ENCODE measurements at regions not wholly inside any gene's neighbourhood (a gene's known extent, or its start where the extent isn't known, plus 50 kb on each side); places are given as distances from the start of the nearest gene placed in this dataset.
A peak's percentile ranks its signal among the peaks of the same experiment; 100 is the strongest.
"Not testable (repeated sequence)": the region's sequence is repeated elsewhere in the genome, so short reads cannot be mapped to it uniquely, and the experiment has no call there.

DNA sequence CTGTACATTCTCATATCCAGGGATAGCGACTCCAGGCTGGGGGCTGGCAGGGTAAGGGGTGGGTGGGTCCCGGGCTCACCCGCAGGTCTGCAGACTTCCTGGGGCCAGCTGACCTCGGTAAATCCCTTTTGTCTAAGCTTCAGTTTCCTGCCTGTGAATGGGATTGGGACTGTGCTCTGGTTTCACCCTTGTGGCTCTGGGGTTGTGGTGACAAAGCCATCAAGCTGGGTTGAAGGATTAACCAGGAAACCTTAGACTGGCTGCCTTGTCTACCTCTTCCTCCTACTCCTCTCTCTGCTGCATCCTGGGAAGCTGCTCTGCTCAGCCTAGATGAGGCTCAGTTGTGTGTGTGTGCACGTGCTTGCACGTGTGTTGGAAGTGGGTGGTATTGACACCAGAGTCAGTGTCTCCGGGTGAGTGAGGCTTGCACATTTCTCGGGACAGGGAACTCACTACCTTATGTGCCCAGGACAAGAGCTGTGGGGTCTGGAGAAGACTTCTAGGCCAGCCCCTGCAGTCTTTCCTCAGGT, 3078.6 kb downstream of the RPIA start:
- H3K36me3 ChIP-seq (ENCODE audit: insufficient read depth, low read length); H3K4me3 ChIP-seq; H3K9me3 ChIP-seq (ENCODE audit: low read depth, low read length); H3K27ac ChIP-seq; H3K9ac ChIP-seq (ENCODE audit: insufficient read length); DNase-seq (ENCODE audit: low read depth, low spot score): not testable (repeated sequence)

DNA sequence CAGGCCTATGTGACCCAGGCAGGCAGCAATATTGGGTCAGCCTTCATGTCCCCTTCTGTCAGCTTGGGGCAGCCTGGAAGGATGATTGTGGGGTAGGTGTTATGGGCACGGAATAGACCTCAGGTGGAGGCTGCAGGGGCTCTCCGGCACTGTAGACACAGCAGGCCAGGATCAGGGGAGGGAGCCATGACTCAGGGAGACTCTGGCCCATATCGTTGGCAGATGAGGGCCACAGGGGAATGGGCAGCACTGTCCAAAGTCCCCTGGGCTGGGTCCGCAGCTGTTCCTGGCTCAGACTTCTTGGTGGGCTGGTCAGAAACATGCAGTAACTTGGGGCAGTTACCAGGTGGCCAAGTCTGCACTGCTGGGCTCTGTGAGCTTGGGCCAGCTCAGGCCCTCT, 3080.1 kb downstream of the RPIA start:
- not testable (repeated sequence) for H3K36me3 ChIP-seq (ENCODE audit: insufficient read depth, low read length); H3K4me3 ChIP-seq; H3K27ac ChIP-seq; H3K9ac ChIP-seq (ENCODE audit: insufficient read length); DNase-seq (ENCODE audit: low read depth, low spot score); H3K9me3 ChIP-seq (ENCODE audit: low read depth, low read length)

DNA sequence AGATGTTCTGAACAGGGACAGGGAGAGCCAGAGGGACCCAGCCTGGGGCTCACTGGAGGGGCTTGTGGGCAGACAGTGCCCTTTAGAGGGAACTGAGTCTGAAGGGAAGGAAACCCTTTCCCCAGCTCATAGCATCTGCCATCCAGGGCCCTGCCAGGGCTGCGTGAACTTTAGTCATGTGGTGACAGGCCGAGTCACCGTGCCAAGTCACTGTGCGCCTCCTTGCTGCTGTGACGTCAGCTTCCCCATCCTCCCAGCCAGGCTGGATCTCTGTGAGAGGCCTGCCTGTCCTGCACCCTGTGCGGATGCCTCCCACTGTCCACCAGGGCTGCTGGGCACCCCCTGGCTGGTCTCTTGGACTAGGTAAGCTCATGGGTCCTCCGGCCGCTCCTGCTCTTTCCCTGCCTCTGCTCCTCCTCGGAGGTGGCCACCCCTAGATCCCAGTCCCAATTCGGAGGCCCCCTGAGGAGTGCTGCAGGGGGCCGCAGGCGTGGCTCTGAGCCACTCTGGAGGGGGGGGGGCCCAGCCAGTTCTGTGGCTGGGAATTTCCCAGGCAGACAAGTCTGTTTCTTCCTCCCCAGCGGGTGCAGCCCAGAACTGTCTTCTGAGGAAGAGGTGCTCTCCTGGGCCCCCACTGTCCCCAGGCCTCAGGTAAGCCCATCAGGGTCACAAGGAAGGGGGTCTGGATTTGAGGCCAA, 3080.9 kb downstream of the RPIA start:
- H3K9me3 ChIP-seq (ENCODE audit: low read depth, low read length); H3K9ac ChIP-seq (ENCODE audit: insufficient read length); DNase-seq (ENCODE audit: low read depth, low spot score); H3K36me3 ChIP-seq (ENCODE audit: insufficient read depth, low read length); H3K27ac ChIP-seq; H3K4me3 ChIP-seq: not testable (repeated sequence)

DNA sequence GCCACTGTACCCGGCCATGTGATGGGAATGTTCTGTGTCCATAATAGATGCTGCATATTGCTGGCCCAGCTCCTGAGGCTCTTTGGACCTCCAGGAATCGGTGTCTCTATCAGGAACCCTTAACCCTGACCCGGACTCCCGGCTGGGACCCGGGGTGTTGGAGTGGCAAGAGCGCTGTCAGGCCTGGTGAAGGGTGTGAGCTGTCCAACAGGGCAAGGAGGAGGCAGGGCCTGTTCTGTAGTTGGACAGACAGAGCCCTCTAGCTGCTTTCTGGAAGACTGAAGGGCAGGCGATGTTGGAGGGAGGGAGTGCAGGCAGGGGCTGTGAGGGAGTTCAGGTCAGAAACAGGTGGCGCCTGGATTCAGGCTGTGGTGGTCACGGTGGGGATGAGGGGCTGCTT, 3082.3 kb downstream of the RPIA start:
- not testable (repeated sequence) for H3K4me3 ChIP-seq; H3K9me3 ChIP-seq (ENCODE audit: low read depth, low read length); H3K9ac ChIP-seq (ENCODE audit: insufficient read length); H3K36me3 ChIP-seq (ENCODE audit: insufficient read depth, low read length); DNase-seq (ENCODE audit: low read depth, low spot score); H3K27ac ChIP-seq

DNA sequence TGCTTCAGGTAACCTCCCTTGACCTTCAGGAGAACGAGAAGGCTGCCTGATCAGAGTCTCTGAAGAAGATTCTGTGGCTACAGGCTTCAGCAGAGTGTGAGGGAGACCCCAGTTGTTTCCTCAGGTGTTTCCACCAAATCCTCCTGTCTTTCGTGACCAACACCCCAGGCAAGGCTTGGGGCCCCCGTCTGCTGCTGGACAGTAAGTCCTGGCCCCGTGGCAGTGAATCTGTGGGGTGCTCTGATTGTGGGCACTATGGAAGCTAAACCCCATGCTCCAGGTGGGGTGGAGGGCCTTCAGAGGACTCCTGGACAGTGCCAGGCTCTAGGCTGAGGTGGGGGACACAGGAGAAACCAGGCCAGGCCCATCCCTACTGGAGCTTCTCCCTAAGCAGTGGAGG, 3083.7 kb downstream of the RPIA start:
- not testable (repeated sequence) for H3K4me3 ChIP-seq; H3K9me3 ChIP-seq (ENCODE audit: low read depth, low read length); H3K27ac ChIP-seq; DNase-seq (ENCODE audit: low read depth, low spot score); H3K36me3 ChIP-seq (ENCODE audit: insufficient read depth, low read length); H3K9ac ChIP-seq (ENCODE audit: insufficient read length)

DNA sequence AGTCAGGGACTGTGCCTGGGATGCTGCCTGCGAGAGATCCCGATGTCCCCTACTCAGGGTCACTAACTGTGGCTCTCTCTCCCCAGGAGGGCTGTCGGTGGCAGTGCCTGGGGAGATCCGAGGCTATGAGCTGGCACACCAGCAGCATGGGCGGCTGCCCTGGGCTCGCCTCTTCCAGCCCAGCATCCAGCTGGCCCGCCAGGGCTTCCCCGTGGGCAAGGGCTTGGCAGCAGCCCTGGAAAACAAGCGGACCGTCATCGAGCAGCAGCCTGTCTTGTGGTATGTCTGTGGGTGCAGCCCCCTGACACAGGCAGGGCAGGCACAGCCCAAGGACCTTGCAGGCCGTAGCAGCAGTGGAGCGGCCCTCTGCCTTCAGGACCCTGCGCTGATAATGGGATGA, 3088.9 kb downstream of the RPIA start:
- not testable (repeated sequence) for H3K9me3 ChIP-seq (ENCODE audit: low read depth, low read length); H3K4me3 ChIP-seq; H3K27ac ChIP-seq; H3K9ac ChIP-seq (ENCODE audit: insufficient read length); DNase-seq (ENCODE audit: low read depth, low spot score); H3K36me3 ChIP-seq (ENCODE audit: insufficient read depth, low read length)

DNA sequence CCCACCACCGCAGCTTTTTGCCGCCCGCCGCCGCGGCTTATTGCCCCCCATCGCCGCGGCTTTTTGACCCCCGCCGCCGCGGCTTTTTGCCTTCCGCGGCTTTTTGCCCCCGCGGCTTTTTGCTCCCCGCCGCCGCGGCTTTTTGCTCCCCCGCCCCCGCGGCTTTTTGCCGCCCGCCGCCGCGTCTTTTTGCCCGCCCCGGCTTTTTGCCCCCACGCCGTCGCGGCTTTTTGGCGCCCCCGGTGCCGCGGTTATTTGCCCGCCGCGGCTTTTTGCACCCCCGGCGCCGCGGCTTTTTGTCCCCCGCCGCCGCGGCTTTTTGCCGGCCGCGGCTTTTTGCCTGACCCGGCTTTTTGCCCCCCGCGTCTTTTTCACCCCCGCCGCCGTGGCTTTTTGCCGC, 3061.8 kb upstream of the TEKT4 start:
- H3K9me3 ChIP-seq (ENCODE audit: low read depth, low read length); H3K4me3 ChIP-seq; DNase-seq (ENCODE audit: low read depth, low spot score): not testable (repeated sequence)

DNA sequence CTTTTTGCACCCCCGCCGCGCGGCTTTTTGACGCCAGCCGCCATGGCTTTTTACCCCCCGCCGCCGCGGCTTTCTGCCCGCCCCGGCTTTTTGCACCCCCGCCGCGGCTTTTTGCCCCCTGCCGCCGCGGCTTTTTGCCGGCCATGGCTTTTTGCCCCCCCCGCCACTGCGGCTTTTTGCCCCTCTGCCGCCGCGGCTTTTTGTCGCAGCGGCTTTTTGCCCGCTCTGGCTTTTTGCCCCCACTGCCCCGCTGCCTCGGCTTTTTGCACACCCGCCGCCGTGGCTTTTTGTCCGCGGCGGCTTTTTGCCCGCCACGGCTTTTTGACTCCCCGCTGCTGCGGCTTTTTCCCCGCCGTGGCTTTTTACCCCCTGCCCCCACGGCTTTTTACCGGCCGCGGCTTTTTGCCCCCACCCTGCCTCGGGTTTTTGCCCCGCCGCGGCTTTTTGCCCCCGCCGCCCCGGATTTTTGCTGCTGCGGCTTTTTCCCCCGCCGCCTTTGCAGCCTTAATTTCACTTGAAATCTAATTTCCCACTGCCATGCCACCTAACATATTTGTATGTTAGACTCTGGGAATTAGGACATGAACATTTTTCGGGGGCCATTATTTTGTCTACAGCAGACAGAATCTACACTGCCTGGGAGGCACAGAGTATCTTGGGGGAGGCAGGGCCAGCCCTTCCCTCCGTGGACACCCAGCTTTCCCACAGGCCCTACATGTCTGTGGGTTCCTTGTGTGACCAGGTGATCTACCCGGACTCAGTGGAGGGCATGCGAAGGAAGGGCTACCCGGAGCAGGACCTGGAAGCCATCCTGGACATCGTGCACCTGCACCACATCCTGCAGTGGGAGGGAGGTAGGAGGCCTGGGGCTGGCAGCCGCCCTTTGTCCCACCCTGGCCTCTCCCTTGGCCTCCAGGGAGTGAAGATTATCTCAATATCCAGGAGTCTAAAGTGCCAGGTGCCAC, 3031.0 kb upstream of the TEKT4 start:
- Histone ChIP-seq H3K4me3 (0 out of 2 replicates have a peak overlapping the region, but pooled peaks have one; percentile 15), H3K9ac (ENCODE audit: insufficient read length) (no peak overlapping the region), H3K27ac (no peak overlapping the region), H3K9me3 (ENCODE audit: low read depth, low read length) (no peaks in the 10 kb centered on the region), H3K36me3 (ENCODE audit: insufficient read depth, low read length) (no peaks in the 10 kb centered on the region)
- TF ChIP-seq FOXP2 (optimal IDR thresholded peaks at IDR 0.05; ENCODE audit: control extremely low read depth, extremely low read length, insufficient read depth), result no peak
- peak; percentile 95 for TF ChIP-seq EZH2 (IDR thresholded peaks at IDR 0.05)
- DNase-seq (ENCODE audit: low read depth, low spot score), result no peak

More for the DNA sequence above, 3061.8 kb upstream of the TEKT4 start:
- H3K9ac ChIP-seq (ENCODE audit: insufficient read length); H3K36me3 ChIP-seq (ENCODE audit: insufficient read depth, low read length); H3K27ac ChIP-seq: not testable (repeated sequence)

DNA sequence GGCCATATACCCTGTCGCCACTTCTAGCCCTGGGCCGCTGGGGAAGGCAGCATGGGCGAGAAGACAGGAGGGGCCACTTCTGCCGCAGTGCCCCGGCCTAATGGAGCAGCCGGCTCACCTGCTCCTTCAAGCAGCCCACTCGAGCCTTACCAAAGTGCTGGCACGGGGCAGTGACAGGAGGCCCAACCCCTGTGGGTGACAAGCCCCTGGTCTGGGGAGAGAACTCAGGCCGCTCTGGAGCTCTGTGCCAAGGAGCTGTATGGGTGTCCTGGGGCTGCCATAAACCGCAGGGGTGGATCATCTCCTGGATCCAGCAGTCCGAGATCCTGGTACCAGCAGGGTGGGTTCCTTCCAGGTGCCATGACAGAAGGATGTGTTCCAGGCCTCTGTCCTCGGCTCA, 3029.0 kb upstream of the TEKT4 start:
- H3K36me3 ChIP-seq (ENCODE audit: insufficient read depth, low read length); H3K4me3 ChIP-seq; H3K9me3 ChIP-seq (ENCODE audit: low read depth, low read length); DNase-seq (ENCODE audit: low read depth, low spot score); H3K9ac ChIP-seq (ENCODE audit: insufficient read length); H3K27ac ChIP-seq: not testable (repeated sequence)

DNA sequence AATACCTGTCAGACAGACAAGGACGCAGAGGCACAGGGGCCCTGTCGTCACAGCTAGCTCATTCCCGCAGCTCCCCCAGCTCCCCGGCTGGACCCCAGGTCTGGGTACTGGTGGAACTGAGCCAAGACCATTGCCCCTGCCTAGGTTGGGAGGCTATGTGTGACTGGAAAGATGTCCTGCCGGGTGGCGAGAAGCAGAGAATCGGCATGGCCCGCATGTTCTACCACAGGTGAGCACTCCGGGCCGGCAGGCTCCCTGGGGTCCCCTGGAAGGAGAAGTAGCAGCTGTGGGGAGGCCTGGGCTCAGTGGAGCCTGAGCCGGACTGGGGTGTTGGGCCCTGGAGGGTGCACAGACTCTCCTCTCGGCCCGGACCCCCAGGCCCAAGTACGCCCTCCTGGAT, 3028.3 kb upstream of the TEKT4 start:
- not testable (repeated sequence) for H3K36me3 ChIP-seq (ENCODE audit: insufficient read depth, low read length); DNase-seq (ENCODE audit: low read depth, low spot score); H3K9ac ChIP-seq (ENCODE audit: insufficient read length); H3K27ac ChIP-seq; H3K9me3 ChIP-seq (ENCODE audit: low read depth, low read length); H3K4me3 ChIP-seq

DNA sequence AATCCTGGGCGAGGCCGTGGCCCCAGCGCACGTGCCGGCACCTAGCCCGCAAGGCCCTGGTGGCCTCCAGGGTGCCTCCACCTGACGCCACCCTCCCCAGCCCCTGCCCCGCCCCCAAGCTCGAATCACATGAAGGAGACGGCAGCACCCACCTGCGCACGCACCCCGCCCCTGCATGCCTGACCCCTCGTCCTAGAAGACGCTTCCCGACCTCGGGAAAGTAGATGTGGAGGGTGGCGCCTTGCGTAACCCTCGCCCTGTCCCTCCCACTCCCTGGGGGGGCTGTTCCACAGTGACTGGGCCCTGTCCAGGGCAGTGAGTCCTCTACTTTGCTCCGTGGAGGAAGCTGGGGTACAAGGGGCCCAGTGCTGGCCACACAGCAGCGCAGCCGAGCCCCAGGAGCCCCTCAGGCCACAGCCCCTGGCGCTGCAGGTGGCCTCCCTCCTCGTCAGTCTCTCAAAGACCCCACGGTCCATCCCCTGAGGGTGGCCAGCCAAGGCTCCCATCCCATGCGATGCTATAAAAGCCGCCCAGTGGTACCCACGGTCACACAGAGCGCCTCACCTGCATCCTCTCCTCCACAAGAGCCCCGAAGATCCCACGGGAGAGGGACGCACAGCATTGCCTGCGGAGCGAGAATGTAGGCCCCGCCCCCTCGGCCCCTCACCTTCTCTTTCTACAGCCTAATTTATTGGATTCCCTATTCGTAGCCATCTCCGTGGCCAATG, 3027.3 kb upstream of the TEKT4 start:
- not testable (repeated sequence) for H3K27ac ChIP-seq; H3K9me3 ChIP-seq (ENCODE audit: low read depth, low read length); H3K4me3 ChIP-seq; H3K36me3 ChIP-seq (ENCODE audit: insufficient read depth, low read length); DNase-seq (ENCODE audit: low read depth, low spot score); H3K9ac ChIP-seq (ENCODE audit: insufficient read length)

DNA sequence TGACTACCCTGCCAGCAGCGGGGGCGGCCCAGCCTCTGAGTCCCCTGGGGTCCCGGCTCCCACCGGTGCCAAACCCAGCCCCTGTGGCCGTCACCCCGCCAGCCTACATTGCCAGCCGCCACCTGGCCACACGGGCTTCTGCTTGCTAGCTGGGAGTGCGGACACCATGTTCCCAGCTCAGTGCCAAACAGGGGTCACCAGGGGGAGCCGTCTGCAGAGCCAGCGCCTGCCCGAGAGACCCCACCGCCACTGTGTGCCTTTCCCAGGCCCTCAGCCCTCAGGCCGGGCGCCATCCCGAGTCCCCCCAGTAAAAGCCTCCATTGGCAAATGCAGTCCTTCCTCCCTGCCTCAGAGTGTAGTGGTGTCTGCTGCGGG, 3026.8 kb upstream of the TEKT4 start:
- H3K4me3 ChIP-seq; H3K9ac ChIP-seq (ENCODE audit: insufficient read length); DNase-seq (ENCODE audit: low read depth, low spot score); H3K36me3 ChIP-seq (ENCODE audit: insufficient read depth, low read length); H3K27ac ChIP-seq; H3K9me3 ChIP-seq (ENCODE audit: low read depth, low read length): not testable (repeated sequence)

DNA sequence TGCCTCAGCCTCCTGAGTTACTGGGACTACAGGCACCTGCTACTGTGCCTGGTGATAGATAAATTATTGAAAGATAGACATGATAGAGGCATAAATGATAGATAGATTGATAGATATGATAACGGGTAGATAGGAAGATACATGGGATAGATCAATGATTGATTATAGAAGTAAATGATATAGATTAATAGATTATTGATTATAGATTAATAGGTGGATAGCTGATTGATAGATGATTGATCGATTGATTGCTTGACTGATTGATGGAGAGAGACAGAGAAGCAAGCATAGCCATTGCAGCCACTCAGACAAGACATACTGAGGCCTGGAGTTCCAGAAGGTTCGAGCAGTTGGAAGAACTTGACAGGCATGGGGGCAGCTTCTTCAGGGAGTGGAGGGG, 3024.8 kb upstream of the TEKT4 start:
- not testable (repeated sequence) for DNase-seq (ENCODE audit: low read depth, low spot score); H3K27ac ChIP-seq; H3K9ac ChIP-seq (ENCODE audit: insufficient read length); H3K4me3 ChIP-seq; H3K36me3 ChIP-seq (ENCODE audit: insufficient read depth, low read length); H3K9me3 ChIP-seq (ENCODE audit: low read depth, low read length)

Data from SK-N-MC (cell line).